T-helper 1 cell treated with Interleukin-12 subunit alpha and Interleukin-12 subunit beta and Interleukin-4 antibody, amounts not matched to agents 30 μg/mL and 1 μg/mL, for 36 hours (primary cell): ENCODE measurements at regions not wholly inside any gene's neighbourhood (a gene's known extent, or its start where the extent isn't known, plus 50 kb on each side); places are given as distances from the start of the nearest gene placed in this dataset.

Source experiments
- H3K27ac Mint-ChIP-seq: one replicate; pipeline ENCODE4 v1.8.0; 2021; ENCODE audit warnings: mild to moderate bottlenecking, mixed read lengths
- H3K27me3 Mint-ChIP-seq: one replicate; pipeline ENCODE4 v1.8.0; 2021; ENCODE audit warnings: low read depth, mixed read lengths
- H3K36me3 Mint-ChIP-seq: one replicate; pipeline ENCODE4 v1.8.0; 2021; ENCODE audit warnings: low read depth, mixed read lengths
- H3K4me1 Mint-ChIP-seq: one replicate; pipeline ENCODE4 v1.8.0; 2021; ENCODE audit warnings: low read depth, mixed read lengths
- H3K4me3 Mint-ChIP-seq: one replicate; pipeline ENCODE4 v1.8.0; 2021; ENCODE audit warnings: mild to moderate bottlenecking, moderate library complexity, mixed read lengths
- H3K9me3 Mint-ChIP-seq: one replicate; pipeline ENCODE4 v1.8.0; 2021; ENCODE audit warnings: mixed read lengths

DNA sequence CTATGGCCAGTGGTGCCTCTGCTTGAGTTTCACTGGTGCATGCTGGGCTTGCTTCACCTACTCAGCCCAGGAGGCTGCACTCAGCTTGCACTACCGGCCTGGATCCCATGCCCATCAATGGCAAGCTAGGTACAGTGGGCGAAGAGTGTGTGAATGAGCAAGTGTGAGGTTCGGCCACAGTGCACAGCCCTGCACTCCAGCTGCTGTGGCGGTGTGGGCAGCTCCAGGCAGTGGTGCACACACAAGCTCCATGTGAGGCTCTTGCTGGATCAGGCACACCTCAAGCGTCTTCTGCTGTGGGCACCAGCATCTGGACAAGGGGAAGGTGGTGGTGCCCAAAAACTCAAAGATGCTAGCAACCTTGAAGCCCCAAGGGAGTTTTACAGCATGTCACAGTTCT, 820.9 kb upstream of the LCORL start:
- Mint-ChIP-seq H3K4me3 (no peak overlapping the region), H3K9me3 (peaks cover 19% of the 10 kb centered on the region), H3K4me1 (no peaks in the 10 kb centered on the region), H3K27ac (no peak overlapping the region), H3K27me3 (no peaks in the 10 kb centered on the region), H3K36me3 (no peaks in the 10 kb centered on the region)

DNA sequence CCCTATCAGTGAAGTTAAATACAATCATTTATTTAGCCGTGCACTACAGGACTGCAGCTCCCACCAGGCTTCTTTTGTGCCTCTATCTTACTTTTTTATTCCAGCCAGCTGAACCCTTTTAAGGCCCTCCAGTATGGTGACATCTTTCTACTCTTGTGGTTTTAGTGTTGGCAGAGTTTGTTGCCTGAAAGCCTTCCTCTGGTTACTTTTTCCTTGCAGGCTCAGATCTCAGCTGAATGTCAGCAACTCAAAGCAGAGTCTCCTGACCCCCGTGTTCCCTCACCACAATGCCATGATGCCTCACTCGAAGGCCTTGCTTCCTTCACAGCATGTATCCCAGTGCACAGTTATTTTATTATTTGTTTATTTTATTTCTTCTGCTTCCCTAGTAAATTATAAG, 818.9 kb upstream of the LCORL start:
- Mint-ChIP-seq H3K27ac (no peak overlapping the region), H3K27me3 (no peaks in the 10 kb centered on the region), H3K9me3 (peaks cover 19% of the 10 kb centered on the region), H3K4me3 (no peak overlapping the region), H3K36me3 (no peaks in the 10 kb centered on the region), H3K4me1 (no peaks in the 10 kb centered on the region)

DNA sequence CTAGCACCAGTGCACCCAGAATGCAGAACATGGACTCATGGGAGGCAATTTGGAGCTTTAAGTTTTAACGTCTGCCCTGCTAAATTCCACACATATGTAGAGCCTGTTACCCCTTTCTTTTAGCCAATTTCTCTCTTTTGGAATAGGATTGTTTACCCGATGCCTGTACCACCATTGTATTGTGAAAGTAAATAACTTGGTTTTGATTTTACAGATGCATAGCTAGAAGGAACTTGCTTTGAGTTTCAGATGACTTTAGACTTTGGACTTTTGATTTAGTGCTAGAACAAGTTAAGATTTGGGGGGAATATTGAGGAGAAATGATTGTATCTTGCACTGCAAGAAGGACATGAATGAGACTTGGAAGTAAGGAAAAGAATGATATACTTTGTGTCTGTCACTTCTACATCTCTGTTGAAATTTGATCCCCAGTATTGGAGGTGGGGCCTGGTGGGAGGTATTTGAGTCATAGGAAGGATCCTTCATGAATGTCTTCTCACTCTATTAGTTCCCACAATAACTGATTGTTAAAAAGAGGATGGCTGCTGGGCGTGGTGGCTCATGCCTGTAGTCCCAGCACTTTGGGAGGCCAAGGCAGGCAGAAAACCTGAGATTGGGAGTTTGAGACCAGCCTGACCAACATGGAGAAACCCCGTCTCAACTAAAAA, 794.8 kb upstream of the LCORL start:
- Mint-ChIP-seq H3K27ac (no peak overlapping the region), H3K27me3 (no peaks in the 10 kb centered on the region), H3K4me3 (no peak overlapping the region), H3K9me3 (peaks cover 4% of the 10 kb centered on the region), H3K36me3 (no peaks in the 10 kb centered on the region), H3K4me1 (no peaks in the 10 kb centered on the region)

DNA sequence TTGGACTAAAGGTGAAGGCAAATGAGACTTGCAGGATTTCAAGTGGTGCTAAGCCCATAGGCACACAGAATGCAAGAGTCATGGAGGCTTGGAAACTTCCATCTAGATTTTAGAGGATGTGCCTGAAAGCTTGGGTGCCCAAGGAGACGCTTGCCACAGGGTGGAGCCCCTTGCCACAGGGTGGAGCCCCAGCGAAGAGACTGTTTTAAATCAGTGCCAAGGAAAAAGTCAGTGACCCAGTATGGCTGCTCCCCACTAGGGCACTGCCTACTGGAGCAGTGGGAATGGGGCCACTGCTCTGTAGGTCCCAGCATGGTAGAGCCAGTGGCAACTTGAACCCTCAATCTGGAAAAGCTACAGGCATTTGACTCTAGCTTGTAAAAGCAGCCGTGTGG, 794.2 kb upstream of the LCORL start:
- H3K36me3 Mint-ChIP-seq: no peaks in the 10 kb centered on the region
- H3K4me1 Mint-ChIP-seq: no peaks in the 10 kb centered on the region
- peaks cover 7% of the 10 kb centered on the region for H3K9me3 Mint-ChIP-seq
- no peak overlapping the region for H3K27ac Mint-ChIP-seq
- no peaks in the 10 kb centered on the region for H3K27me3 Mint-ChIP-seq
- no peak overlapping the region for H3K4me3 Mint-ChIP-seq

GRCh38 chr4:18815081-18815778, 793.7 kb upstream of the LCORL start:
- no peaks in the 10 kb centered on the region for H3K27me3 Mint-ChIP-seq
- H3K36me3 Mint-ChIP-seq: no peaks in the 10 kb centered on the region
- H3K4me3 Mint-ChIP-seq: no peak overlapping the region
- no peak overlapping the region for H3K27ac Mint-ChIP-seq
- H3K9me3 Mint-ChIP-seq: peaks cover 3% of the 10 kb centered on the region
- H3K4me1 Mint-ChIP-seq: no peaks in the 10 kb centered on the region

DNA sequence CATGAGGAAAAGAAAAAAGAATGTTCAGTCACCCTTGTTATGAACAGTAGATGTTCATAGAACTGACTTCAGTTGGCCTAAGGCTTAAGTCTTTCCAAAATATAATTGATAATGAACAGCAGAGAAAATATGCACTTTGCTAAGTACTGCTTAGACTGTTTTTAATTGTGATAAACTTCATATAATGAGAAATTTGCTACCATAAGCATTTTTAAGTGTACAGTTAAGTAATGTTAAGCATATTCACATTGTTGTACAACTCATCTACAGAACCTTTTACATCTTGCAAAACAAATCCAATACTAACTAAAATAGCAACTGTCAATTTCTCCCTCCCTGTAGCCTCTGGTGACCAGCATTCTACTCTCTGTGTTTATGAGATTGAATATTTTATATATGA, 792.2 kb upstream of the LCORL start:
- no peaks in the 10 kb centered on the region for H3K36me3 Mint-ChIP-seq
- no peaks in the 10 kb centered on the region for H3K4me1 Mint-ChIP-seq
- peaks cover 3% of the 10 kb centered on the region for H3K9me3 Mint-ChIP-seq
- no peak overlapping the region for H3K27ac Mint-ChIP-seq
- no peak overlapping the region for H3K4me3 Mint-ChIP-seq
- H3K27me3 Mint-ChIP-seq: no peaks in the 10 kb centered on the region

GRCh38 chr4:18813055-18813454, 791.5 kb upstream of the LCORL start:
- Mint-ChIP-seq H3K27ac (no peak overlapping the region), H3K27me3 (no peaks in the 10 kb centered on the region), H3K4me1 (no peaks in the 10 kb centered on the region), H3K36me3 (no peaks in the 10 kb centered on the region), H3K4me3 (no peak overlapping the region), H3K9me3 (peaks cover 3% of the 10 kb centered on the region)

GRCh38 chr4:18803781-18804180, 782.2 kb upstream of the LCORL start:
- Mint-ChIP-seq H3K9me3 (peaks cover 7% of the 10 kb centered on the region), H3K27me3 (no peaks in the 10 kb centered on the region), H3K27ac (no peak overlapping the region), H3K4me3 (no peak overlapping the region), H3K36me3 (no peaks in the 10 kb centered on the region), H3K4me1 (no peaks in the 10 kb centered on the region)

DNA sequence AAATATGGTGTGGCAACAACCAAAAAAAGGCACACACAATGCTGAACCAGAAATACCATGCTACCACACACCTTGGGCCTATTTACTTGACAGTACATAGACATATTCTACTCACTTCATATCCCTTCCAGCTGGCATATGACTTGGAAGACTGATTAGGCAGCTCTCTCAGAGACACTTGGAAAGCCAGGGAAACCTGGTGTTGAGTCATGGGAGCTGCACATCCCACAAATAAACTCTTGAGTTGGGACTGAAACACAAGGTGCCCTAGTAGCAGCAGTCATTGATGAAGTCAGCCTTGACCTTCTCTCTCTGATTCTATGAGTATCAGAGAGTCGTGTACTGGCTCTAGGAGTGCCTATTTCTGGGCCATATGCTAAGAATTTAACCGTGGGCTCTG, 776.6 kb upstream of the LCORL start:
- no peaks in the 10 kb centered on the region for H3K36me3 Mint-ChIP-seq
- H3K9me3 Mint-ChIP-seq: peaks cover 3% of the 10 kb centered on the region
- no peaks in the 10 kb centered on the region for H3K27me3 Mint-ChIP-seq
- H3K4me3 Mint-ChIP-seq: no peak overlapping the region
- no peak overlapping the region for H3K27ac Mint-ChIP-seq
- H3K4me1 Mint-ChIP-seq: no peaks in the 10 kb centered on the region

- H3K27ac Mint-ChIP-seq: no peak overlapping the region
Observed at GRCh38 chr4:18795794-18796193, 774.2 kb upstream of the LCORL start.

DNA sequence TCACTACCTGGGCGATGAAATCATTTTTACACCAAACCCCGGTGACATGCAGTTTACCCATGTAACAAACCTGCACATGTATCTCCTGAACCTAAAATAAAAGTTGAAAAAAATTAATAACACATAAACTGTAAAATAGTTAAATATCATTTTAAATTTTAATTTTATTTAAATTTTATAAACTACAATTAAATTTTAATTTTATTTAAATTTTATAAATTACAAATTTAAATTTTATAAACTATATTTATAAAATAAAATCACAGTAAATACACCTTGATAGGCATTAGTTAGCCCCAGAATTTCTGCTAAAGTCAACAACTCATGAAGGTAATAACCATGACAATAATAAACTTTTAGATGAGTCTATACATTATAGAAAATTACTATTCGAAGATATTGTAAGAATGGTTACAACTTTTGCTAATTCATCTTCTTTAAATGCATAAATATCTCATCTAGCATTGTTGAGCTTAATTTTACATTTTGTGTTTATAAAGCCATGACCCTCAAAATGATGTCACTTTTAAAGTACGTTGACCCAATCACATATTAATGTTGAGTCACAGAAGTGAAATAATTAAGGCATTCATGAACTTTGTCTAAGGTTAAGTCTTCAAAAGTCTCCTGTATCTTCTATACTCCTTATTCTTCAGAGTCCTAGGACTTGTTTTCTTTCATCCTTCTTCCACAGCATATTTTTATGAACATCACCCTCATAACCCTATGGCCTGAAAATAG, 755.8 kb upstream of the LCORL start:
- peaks cover 16% of the 10 kb centered on the region for H3K9me3 Mint-ChIP-seq
- no peaks in the 10 kb centered on the region for H3K27me3 Mint-ChIP-seq
- H3K36me3 Mint-ChIP-seq: no peaks in the 10 kb centered on the region
- no peaks in the 10 kb centered on the region for H3K4me1 Mint-ChIP-seq
- H3K4me3 Mint-ChIP-seq: no peak overlapping the region
- no peak overlapping the region for H3K27ac Mint-ChIP-seq

More at GRCh38 chr4:18795794-18796193, 774.2 kb upstream of the LCORL start:
- Mint-ChIP-seq H3K9me3 (peaks cover 3% of the 10 kb centered on the region), H3K4me3 (no peak overlapping the region), H3K4me1 (no peaks in the 10 kb centered on the region), H3K27me3 (no peaks in the 10 kb centered on the region), H3K36me3 (no peaks in the 10 kb centered on the region)

GRCh38 chr4:18767921-18768320, 746.4 kb upstream of the LCORL start:
- H3K36me3 Mint-ChIP-seq: no peaks in the 10 kb centered on the region
- no peak overlapping the region for H3K4me3 Mint-ChIP-seq
- no peak overlapping the region for H3K27ac Mint-ChIP-seq

DNA sequence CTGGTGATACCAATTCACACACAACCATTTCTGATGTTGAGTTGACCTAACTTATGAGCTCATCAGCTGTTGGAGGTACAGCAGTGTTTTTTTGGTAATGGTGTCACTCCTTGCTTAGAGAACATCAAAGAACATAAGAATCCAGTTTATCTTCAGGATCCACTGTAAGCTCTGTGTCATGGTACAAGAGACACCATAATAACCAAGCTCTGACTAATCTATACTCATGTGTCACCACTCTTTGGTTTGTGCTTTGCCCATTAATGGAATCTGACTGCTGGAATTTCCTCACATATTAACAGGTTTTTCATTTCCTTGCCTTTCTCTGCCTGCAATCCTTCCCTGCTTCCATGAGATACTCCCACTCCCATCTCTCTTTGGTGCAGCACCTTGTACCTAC, 735.1 kb upstream of the LCORL start:
- Mint-ChIP-seq H3K27ac (no peak overlapping the region), H3K9me3 (peaks cover 3% of the 10 kb centered on the region), H3K4me1 (no peaks in the 10 kb centered on the region), H3K4me3 (no peak overlapping the region), H3K36me3 (no peaks in the 10 kb centered on the region), H3K27me3 (no peaks in the 10 kb centered on the region)

More at GRCh38 chr4:18767921-18768320, 746.4 kb upstream of the LCORL start:
- no peaks in the 10 kb centered on the region for H3K27me3 Mint-ChIP-seq
- peaks cover 11% of the 10 kb centered on the region for H3K9me3 Mint-ChIP-seq
- no peaks in the 10 kb centered on the region for H3K4me1 Mint-ChIP-seq

DNA sequence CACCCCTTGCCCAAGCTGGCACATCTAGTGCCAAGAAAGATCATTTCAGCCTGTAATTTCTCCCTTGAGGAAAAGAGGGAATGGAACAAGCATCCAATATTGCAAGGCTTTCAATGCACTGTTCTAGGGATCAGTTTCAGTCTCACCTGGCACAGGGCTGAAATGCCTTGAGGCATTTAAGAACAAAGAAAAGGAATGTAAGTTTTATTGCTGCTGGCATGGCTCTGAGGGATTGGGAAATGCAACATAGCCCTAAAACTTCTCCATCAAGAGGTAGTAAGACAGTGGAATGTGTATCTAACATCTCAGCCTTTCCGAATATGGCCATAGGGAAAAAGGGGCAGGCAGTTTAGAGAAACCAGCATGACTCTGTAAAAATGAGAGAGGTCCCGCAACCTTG, 732.6 kb upstream of the LCORL start:
- no peaks in the 10 kb centered on the region for H3K36me3 Mint-ChIP-seq
- H3K27ac Mint-ChIP-seq: no peak overlapping the region
- H3K9me3 Mint-ChIP-seq: peaks cover 3% of the 10 kb centered on the region
- no peaks in the 10 kb centered on the region for H3K4me1 Mint-ChIP-seq
- no peaks in the 10 kb centered on the region for H3K27me3 Mint-ChIP-seq
- no peak overlapping the region for H3K4me3 Mint-ChIP-seq

DNA sequence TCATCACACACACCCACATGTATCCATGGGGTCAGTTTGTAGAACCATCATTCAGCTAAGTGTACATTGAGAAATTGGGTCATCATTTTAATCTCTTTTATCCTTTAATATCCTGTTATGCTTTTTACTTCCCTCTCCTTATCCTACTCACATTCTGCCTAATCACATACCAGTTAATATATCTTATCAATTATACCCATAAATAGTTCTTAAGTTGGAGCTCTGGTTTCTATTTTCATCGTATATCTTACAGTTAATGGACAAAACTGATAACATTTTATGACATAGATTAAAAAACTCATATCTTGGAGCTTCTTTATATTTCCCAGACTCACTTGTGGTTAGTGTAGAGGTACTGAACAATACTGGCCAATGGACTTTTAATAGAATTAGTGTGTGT, 729.5 kb upstream of the LCORL start:
- H3K9me3 Mint-ChIP-seq: peaks cover 3% of the 10 kb centered on the region
- no peaks in the 10 kb centered on the region for H3K27me3 Mint-ChIP-seq
- no peaks in the 10 kb centered on the region for H3K36me3 Mint-ChIP-seq
- no peak overlapping the region for H3K27ac Mint-ChIP-seq
- no peaks in the 10 kb centered on the region for H3K4me1 Mint-ChIP-seq
- H3K4me3 Mint-ChIP-seq: no peak overlapping the region
